Calu3 (cell line): ENCODE measurements at regions not wholly inside any gene's neighbourhood (a gene's known extent, or its start where the extent isn't known, plus 50 kb on each side); places are given as distances from the start of the nearest gene placed in this dataset.

Experiments used
- BruUV-seq: library from RNA; stranded (reverse); fragments of 400-500 nt; replicated peaks from 2 replicates; lab custom pipeline; 2021; lab: Mats Ljungman, UMichigan
- CTCF ChIA-PET: fragments of 300-600 bp; sonication (Branson Sonifier 250); formaldehyde crosslinking; loops from one replicate; lab custom pipeline; 2022; ENCODE audit warnings: antibody characterized with exemption; lab: Charles Lee
- DNase-seq: peaks from one replicate; pipeline ENCODE4 v3.0.0; 2022
- H3K27ac Mint-ChIP-seq: one replicate; pipeline ENCODE4 v1.8.0; 2022; ENCODE audit warnings: mixed read lengths; ENCODE audit not compliant: unreplicated experiment
- H3K27me3 Mint-ChIP-seq: one replicate; pipeline ENCODE4 v1.8.0; 2022; ENCODE audit warnings: mixed read lengths; ENCODE audit not compliant: unreplicated experiment
- H3K36me3 Mint-ChIP-seq: one replicate; pipeline ENCODE4 v1.8.0; 2022; ENCODE audit warnings: mild to moderate bottlenecking, moderate library complexity, mixed read lengths; ENCODE audit not compliant: insufficient read depth, unreplicated experiment
- H3K4me1 Mint-ChIP-seq: one replicate; pipeline ENCODE4 v1.8.0; 2022; ENCODE audit warnings: mild to moderate bottlenecking, low read depth, mixed read lengths; ENCODE audit not compliant: unreplicated experiment
- H3K4me3 Mint-ChIP-seq: one replicate; pipeline ENCODE4 v1.8.0; 2022; ENCODE audit warnings: mild to moderate bottlenecking, low read depth, moderate library complexity, mixed read lengths; ENCODE audit not compliant: unreplicated experiment
- H3K9me3 Mint-ChIP-seq: one replicate; pipeline ENCODE4 v1.8.0; 2022; ENCODE audit warnings: low read depth, mixed read lengths; ENCODE audit not compliant: unreplicated experiment
- CTCF ChIP-seq: fragments of 200-600 bp; IDR thresholded peaks from one replicate; pipeline ENCODE4 v1.8.0; 2022; ENCODE audit warnings: antibody characterized with exemption; ENCODE audit not compliant: unreplicated experiment
- intact Hi-C: fragments of 100-400 bp; cut with micrococcal nuclease; formaldehyde crosslinking; loops from one replicate; pipeline ENCODE4 v1.10.0; 2022; ENCODE audit not compliant: unreplicated experiment

GRCh38 chr4:163590619-163591264 is 96.3 kb downstream of the TMA16 start:
- intact Hi-C loops: no loop called here
- CTCF ChIA-PET: interaction anchor here (0.6 kb wide), 1 partner anchor 953 kb away, joined by 3 read pairs; no protein-coding TSS in a partner anchor

GRCh38 chr4:163591614-163592020 is 97.1 kb downstream of the TMA16 start:
- no peaks in the 10 kb centered on the region for H3K4me1 Mint-ChIP-seq
- no peaks in the 10 kb centered on the region for H3K27me3 Mint-ChIP-seq
- no peaks in the 10 kb centered on the region for H3K9me3 Mint-ChIP-seq
- intact Hi-C loops: no loop called here
- no peaks in the 10 kb centered on the region for H3K36me3 Mint-ChIP-seq
- no peak for TF ChIP-seq CTCF
- CTCF ChIA-PET: no interaction called here
- no peak overlapping the region for H3K27ac Mint-ChIP-seq
- DNase-seq: no peak
- no TSS peak for BruUV-seq
- no peak overlapping the region for H3K4me3 Mint-ChIP-seq

More at GRCh38 chr4:163590619-163591264, 96.3 kb downstream of the TMA16 start:
- Mint-ChIP-seq H3K27me3 (no peaks in the 10 kb centered on the region), H3K27ac (no peak overlapping the region), H3K4me1 (no peaks in the 10 kb centered on the region), H3K36me3 (no peaks in the 10 kb centered on the region), H3K9me3 (no peaks in the 10 kb centered on the region), H3K4me3 (no peak overlapping the region)
- no TSS peak for BruUV-seq
- no peak for TF ChIP-seq CTCF
- DNase-seq: no peak

DNA sequence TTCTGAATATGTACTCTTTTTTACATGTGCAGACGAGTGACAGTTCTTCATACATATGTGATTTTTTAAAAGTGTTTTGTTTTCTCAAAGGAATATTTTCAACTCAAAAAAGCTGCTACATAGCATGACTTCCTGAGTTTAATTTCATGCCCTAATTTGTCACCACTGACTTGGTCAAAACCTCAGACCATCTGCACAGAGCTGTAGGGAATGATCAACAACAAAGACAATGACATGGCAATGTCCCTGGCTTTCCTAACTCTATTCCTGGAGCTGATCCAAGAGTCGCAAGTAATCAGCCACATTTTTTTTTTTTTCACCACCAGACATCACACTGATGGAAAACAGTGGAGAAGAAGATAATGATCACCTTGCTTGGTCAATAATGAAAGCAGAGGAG is 97.7 kb downstream of the TMA16 start:
- intact Hi-C loops: no loop called here
- Mint-ChIP-seq H3K4me1 (no peaks in the 10 kb centered on the region), H3K9me3 (no peaks in the 10 kb centered on the region), H3K36me3 (no peaks in the 10 kb centered on the region), H3K27ac (no peak overlapping the region), H3K4me3 (no peak overlapping the region), H3K27me3 (no peaks in the 10 kb centered on the region)
- DNase-seq: no peak
- CTCF ChIA-PET: no interaction called here
- no TSS peak for BruUV-seq
- no peak for TF ChIP-seq CTCF

- CTCF ChIA-PET: no interaction called here
- intact Hi-C loops: no loop called here
- no peaks in the 10 kb centered on the region for H3K36me3 Mint-ChIP-seq
- H3K9me3 Mint-ChIP-seq: no peaks in the 10 kb centered on the region
- H3K27ac Mint-ChIP-seq: no peak overlapping the region
- no TSS peak for BruUV-seq
- H3K4me1 Mint-ChIP-seq: no peaks in the 10 kb centered on the region
- no peaks in the 10 kb centered on the region for H3K27me3 Mint-ChIP-seq
- no peak for DNase-seq
- H3K4me3 Mint-ChIP-seq: no peak overlapping the region
- TF ChIP-seq CTCF: no peak
These were observed 101.1 kb downstream of the TMA16 start for GRCh38 chr4:163595580-163595979.
